ENCODE measurements at regions not wholly inside any gene's neighbourhood (a gene's known extent, or its start where the extent isn't known, plus 50 kb on each side); places are given as distances from the start of the nearest gene placed in this dataset.

GRCh38 chr2:14557916-14558315 is 74.6 kb upstream of the LRATD1 start:
- DNase-seq = no peak

- DNase-seq = no peak
Measured at GRCh38 chr2:14558335-14558919, 74.1 kb upstream of the LRATD1 start.

DNA sequence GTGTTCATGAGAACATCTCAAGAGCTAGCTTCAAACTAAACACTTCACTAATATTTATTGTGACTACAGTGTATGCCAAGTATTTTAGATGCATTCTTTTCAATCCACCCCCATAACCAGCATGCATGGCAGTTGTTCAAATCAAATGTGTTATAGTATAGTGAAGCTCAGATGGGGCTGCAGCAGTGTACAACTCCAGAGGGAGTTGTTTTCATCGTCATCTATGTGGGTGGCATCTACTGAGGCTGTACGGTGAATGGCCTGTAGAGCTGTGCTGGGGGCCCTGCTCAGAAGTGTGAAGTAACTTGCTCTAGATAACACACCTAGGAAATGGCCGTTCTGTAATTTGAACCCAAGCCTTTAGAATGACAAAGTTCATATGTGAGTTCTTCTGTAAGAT is 71.8 kb upstream of the LRATD1 start:
- DNase-seq = no peak

DNA sequence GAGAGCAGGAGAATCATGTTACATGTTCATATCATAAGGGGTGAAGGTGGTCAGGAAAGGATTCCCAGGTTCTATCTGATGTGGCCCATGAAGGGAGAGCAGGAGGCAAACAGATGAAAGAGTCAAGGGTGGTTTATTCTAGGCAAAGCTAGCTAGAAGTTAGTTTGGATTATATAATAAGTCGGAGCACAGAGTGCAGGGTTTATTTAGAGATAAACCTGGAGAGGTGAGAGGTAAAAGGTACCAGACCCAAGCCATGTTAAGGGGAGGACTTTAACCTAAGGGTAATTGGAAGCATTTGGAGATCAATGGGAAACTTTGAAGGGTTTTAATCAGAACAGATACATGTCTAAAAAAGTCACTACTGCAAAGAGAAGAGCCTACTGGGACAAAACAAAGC is 69.2 kb upstream of the LRATD1 start:
- no peak for DNase-seq

- DNase-seq = no peak
Measured at GRCh38 chr2:14565666-14566065, 66.9 kb upstream of the LRATD1 start.

DNA sequence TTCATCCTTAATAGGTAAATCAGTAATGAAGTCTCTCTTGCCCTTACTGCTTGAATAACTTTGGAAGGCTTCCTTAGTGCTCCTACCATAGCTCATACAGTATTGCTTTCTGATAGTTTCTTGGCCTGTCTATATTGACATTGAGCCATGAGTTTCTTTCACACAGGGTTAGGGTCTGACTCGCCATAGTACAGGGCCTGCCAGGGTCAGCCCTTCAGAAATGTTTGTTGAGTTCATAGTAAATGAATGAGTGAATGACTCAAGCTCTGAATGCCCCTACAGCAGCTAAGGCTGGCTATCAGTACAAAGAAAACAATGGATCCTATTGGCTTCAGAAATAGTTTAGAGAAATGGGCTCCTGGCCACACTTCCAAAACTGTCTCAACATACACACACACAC is 65.0 kb upstream of the LRATD1 start:
- peak; percentile 4 for DNase-seq

DNA sequence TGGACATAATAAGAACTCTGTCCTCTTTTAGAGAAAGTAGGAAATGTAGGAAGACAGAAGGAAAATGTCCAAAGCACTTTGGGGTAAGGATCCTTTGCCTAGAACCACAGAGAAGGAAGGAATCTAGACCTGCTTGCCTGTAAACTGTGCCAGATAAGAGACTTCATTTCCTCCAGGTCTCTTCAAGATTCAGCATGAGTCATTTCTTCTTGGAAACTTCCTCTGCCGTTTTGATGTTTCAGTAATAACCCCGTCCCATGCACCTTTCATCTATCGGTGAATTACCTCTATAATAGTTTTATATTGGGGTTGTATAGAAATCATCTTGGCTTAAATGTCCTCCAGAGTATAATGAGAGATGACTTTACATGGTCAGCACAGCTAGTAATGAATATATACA is 63.2 kb upstream of the LRATD1 start:
- DNase-seq = no peak

- no peak for DNase-seq
Measured at GRCh38 chr2:14572633-14573032, 59.9 kb upstream of the LRATD1 start.

- DNase-seq = no peak
Measured at GRCh38 chr2:14577843-14578242, 54.7 kb upstream of the LRATD1 start.
